CD14-positive monocyte (primary cell): ENCODE measurements at regions not wholly inside any gene's neighbourhood (a gene's known extent, or its start where the extent isn't known, plus 50 kb on each side); places are given as distances from the start of the nearest gene placed in this dataset.

Experiments used
- DNase-seq, 3 donors: peaks; one replicate each; pipeline ENCODE4 v3.0.0-alpha.2; 2011 to 2022
- H2AFZ ChIP-seq: 2 replicates; pipeline ENCODE4 v1.6.0; 2012; ENCODE audit warnings: mild to moderate bottlenecking, low read depth, low read length, inconsistent platforms; ENCODE audit not compliant: insufficient read depth, poor library complexity, severe bottlenecking
- H3K27ac ChIP-seq, 2 donors: 1 replicate in 1 of 2; 2 replicates in 1 of 2; pipeline ENCODE4 v1.5.1; 2012 to 2013; ENCODE audit warnings: low read length in 2 of 2, control low read depth in 1 of 2, inconsistent platforms in 1 of 2, low read depth in 1 of 2, mild to moderate bottlenecking in 1 of 2
- H3K27me3 ChIP-seq, 2 donors: one replicate each; pipeline versions ENCODE4 v1.6.0 to v1.6.1; 2011 to 2013; ENCODE audit warnings: low read length in 2 of 2; ENCODE audit not compliant: control insufficient read depth in 2 of 2, insufficient read depth in 2 of 2
- H3K36me3 ChIP-seq, 2 donors: replicated peaks in 1 of 2; 1 replicate in 1 of 2; 2 replicates in 1 of 2; pipeline versions ENCODE4 v1.5.1 to v1.6.1; 2012 to 2013; ENCODE audit warnings: low read length in 2 of 2, control low read depth in 1 of 2, inconsistent platforms in 1 of 2, mild to moderate bottlenecking in 1 of 2; ENCODE audit not compliant: insufficient read depth in 2 of 2, control insufficient read depth in 1 of 2
- H3K4me1 ChIP-seq, 2 donors: 1 replicate in 1 of 2; 2 replicates in 1 of 2; pipeline versions ENCODE4 v1.5.1 to v1.6.1; 2012 to 2013; ENCODE audit warnings: low read length in 2 of 2, control low read depth in 1 of 2, inconsistent platforms in 1 of 2, mild to moderate bottlenecking in 1 of 2, moderate library complexity in 1 of 2; ENCODE audit not compliant: insufficient read depth in 2 of 2, control insufficient read depth in 1 of 2
- H3K4me2 ChIP-seq: replicated peaks from 2 replicates; pipeline ENCODE3; 2012; ENCODE audit warnings: low read length, moderate library complexity, mild to moderate bottlenecking; ENCODE audit not compliant: poor library complexity, severe bottlenecking; ENCODE audit errors: extremely low read depth
- H3K4me3 ChIP-seq, 3 experiments: fragments of 200-600 bp in 1 of 3; sonication (generic) in 1 of 3; replicated peaks in 1 of 3; 1 replicate in 2 of 3; 2 replicates in 1 of 3; pipeline ENCODE4 v1.5.1; 2011 to 2013; ENCODE audit warnings: low read length in 3 of 3, mild to moderate bottlenecking in 3 of 3, control low read depth in 2 of 3, low read depth in 2 of 3, inconsistent platforms in 1 of 3, moderate library complexity in 1 of 3
- H3K79me2 ChIP-seq: 2 replicates; pipeline ENCODE4 v1.6.0; 2012; ENCODE audit warnings: mild to moderate bottlenecking, control low read depth, inconsistent platforms, low read length, moderate library complexity; ENCODE audit not compliant: insufficient read depth
- H3K9ac ChIP-seq: 2 replicates; pipeline ENCODE4 v1.6.0; 2017; ENCODE audit warnings: low read length, mild to moderate bottlenecking; ENCODE audit not compliant: insufficient read depth, poor library complexity, severe bottlenecking
- H3K9me3 ChIP-seq, 2 donors: replicated peaks in 1 of 2; 1 replicate in 1 of 2; 2 replicates in 1 of 2; pipeline versions ENCODE4 v1.5.1 to v1.6.1; 2012 to 2013; ENCODE audit warnings: low read length in 2 of 2, control low read depth in 1 of 2; ENCODE audit not compliant: control insufficient read depth in 1 of 2, insufficient read depth in 1 of 2
- H4K20me1 ChIP-seq: 2 replicates; pipeline ENCODE4 v1.6.0; 2012; ENCODE audit warnings: mild to moderate bottlenecking, low read length, control low read depth, moderate library complexity; ENCODE audit not compliant: insufficient read depth
- H3K27ac Mint-ChIP-seq, 7 donors: one replicate each; pipeline ENCODE4 v1.8.0; 2020; ENCODE audit warnings: mild to moderate bottlenecking in 7 of 7, mixed read lengths in 7 of 7, moderate library complexity in 6 of 7, inconsistent platforms in 2 of 7
- H3K27me3 Mint-ChIP-seq, 3 donors: one replicate each; pipeline ENCODE4 v1.8.0; 2021 to 2022; ENCODE audit warnings: low read depth in 3 of 3, mild to moderate bottlenecking in 3 of 3, mixed read lengths in 3 of 3, moderate library complexity in 3 of 3, inconsistent platforms in 1 of 3
- H3K36me3 Mint-ChIP-seq, 2 donors: one replicate each; pipeline ENCODE4 v1.8.0; 2020; ENCODE audit warnings: mixed read lengths in 2 of 2, inconsistent platforms in 1 of 2, mild to moderate bottlenecking in 1 of 2
- H3K4me1 Mint-ChIP-seq: one replicate; pipeline ENCODE4 v1.8.0; 2020; ENCODE audit warnings: mild to moderate bottlenecking, mixed read lengths
- H3K4me3 Mint-ChIP-seq, 2 donors: one replicate each; pipeline ENCODE4 v1.8.0; 2020; ENCODE audit warnings: mild to moderate bottlenecking in 2 of 2, mixed read lengths in 2 of 2, moderate library complexity in 1 of 2
- H3K9me3 Mint-ChIP-seq, 7 donors: one replicate each; pipeline ENCODE4 v1.8.0; 2020 to 2022; ENCODE audit warnings: mixed read lengths in 7 of 7, mild to moderate bottlenecking in 6 of 7, moderate library complexity in 6 of 7, inconsistent platforms in 2 of 7
- CTCF ChIP-seq: fragments of 200-600 bp; IDR thresholded peaks from one replicate; pipeline ENCODE4 v1.8.0; 2022; ENCODE audit warnings: antibody characterized with exemption, mild to moderate bottlenecking
- WGBS: methylation state at CpG from one replicate; pipeline ENCODE4 v1.1.5; 2013; ENCODE audit warnings: missing lambda C conversion rate; ENCODE audit not compliant: insufficient coverage; 5-methylcytosine and 5-hydroxymethylcytosine counted together
- intact Hi-C, 2 donors: fragments of 100-400 bp; cut with micrococcal nuclease; formaldehyde crosslinking; loops; one replicate each; pipeline versions ENCODE4 v1.15.0 to v1.15.1; 2023

GRCh38 chr10:32163762-32164148 is 107.5 kb upstream of the KIF5B start:
- Histone ChIP-seq H4K20me1 (no peaks in the 10 kb centered on the region), H3K4me3 (no peak overlapping the region), H3K9ac (no peak overlapping the region), H3K36me3 (no peaks in the 10 kb centered on the region), H3K4me2 (no peak overlapping the region), H3K9me3 (no peaks in the 10 kb centered on the region), H3K4me1 (no peaks in the 10 kb centered on the region), H3K27me3 (no peaks in the 10 kb centered on the region), H3K79me2 (no peaks in the 10 kb centered on the region), H3K27ac (no peak overlapping the region), H2AFZ (no peak overlapping the region)
- DNase-seq, result no peak
- H3K4me1 Mint-ChIP-seq, result peaks cover 11% of the 10 kb centered on the region
- H3K4me3 Mint-ChIP-seq, result no peak overlapping the region
- H3K9me3 Mint-ChIP-seq, result no peaks in the 10 kb centered on the region
- TF ChIP-seq CTCF, result no peak
- WGBS, result 85% methylated on average over 7 of the region's 9 CpGs
- intact Hi-C loops, result no loop called here
- H3K27ac Mint-ChIP-seq, result no peak overlapping the region
- H3K36me3 Mint-ChIP-seq, result no peaks in the 10 kb centered on the region
- peaks cover 0 to 14% (median 2%) of the 10 kb centered on the region in 3 donors for H3K27me3 Mint-ChIP-seq

- Histone ChIP-seq H3K27ac (no peak overlapping the region), H3K9me3 (no peaks in the 10 kb centered on the region), H2AFZ (no peak overlapping the region), H3K4me3 (no peak overlapping the region), H3K4me1 (no peaks in the 10 kb centered on the region), H4K20me1 (no peaks in the 10 kb centered on the region), H3K36me3 (no peaks in the 10 kb centered on the region), H3K79me2 (no peaks in the 10 kb centered on the region), H3K4me2 (no peak overlapping the region), H3K9ac (no peak overlapping the region), H3K27me3 (no peaks in the 10 kb centered on the region)
- Mint-ChIP-seq H3K27ac (no peak overlapping the region), H3K4me1 (peaks cover 11% of the 10 kb centered on the region), H3K4me3 (no peak overlapping the region), H3K9me3 (no peaks in the 10 kb centered on the region), H3K27me3 (peaks cover 0 to 14% (median 2%) of the 10 kb centered on the region in 3 donors), H3K36me3 (no peaks in the 10 kb centered on the region)
- intact Hi-C loops, result no loop called here
- 94% methylated on average over 8 of the region's 10 CpGs for WGBS
- no peak for DNase-seq
- TF ChIP-seq CTCF, result no peak
These were observed 107.0 kb upstream of the KIF5B start for GRCh38 chr10:32163071-32163761.
